ENCODE measurements at regions not wholly inside any gene's neighbourhood (a gene's known extent, or its start where the extent isn't known, plus 50 kb on each side); places are given as distances from the start of the nearest gene placed in this dataset.
A peak's percentile ranks its signal among the peaks of the same experiment; 100 is the strongest.

GRCh38 chr1:83515578-83516154 is 483.3 kb downstream of the TTLL7 start:
- Histone ChIP-seq H3K4me1 (ENCODE audit: control insufficient read depth in 2 of 2, insufficient read depth in 2 of 2, low read length in 1 of 2) (no peaks in the 10 kb centered on the region), H3K27me3 (ENCODE audit: control insufficient read depth in 1 of 2, insufficient read depth in 2 of 2, low read length in 2 of 2) (no peaks in the 10 kb centered on the region), H3K27ac (ENCODE audit: low read depth in 2 of 2, low read length in 1 of 2) (no peak overlapping the region), H3K9me3 (ENCODE audit: control insufficient read depth in 2 of 2, insufficient read depth in 1 of 2, low read depth in 1 of 2, low read length in 1 of 2) (no peaks in the 10 kb centered on the region), H3K36me3 (ENCODE audit: control insufficient read depth in 2 of 2, insufficient read depth in 2 of 2, low read length in 1 of 2) (no peaks in the 10 kb centered on the region), H3K4me3 (ENCODE audit: low read depth in 1 of 2, low read length in 2 of 2) (no peak overlapping the region)
- 81 to 85% methylated on average over 6 of the region's 6 CpGs for WGBS, 2 donors

- H3K36me3 ChIP-seq (ENCODE audit: control insufficient read depth in 2 of 2, insufficient read depth in 2 of 2, low read length in 1 of 2): no peaks in the 10 kb centered on the region
- H3K4me3 ChIP-seq (ENCODE audit: low read depth in 1 of 2, low read length in 2 of 2): no peak overlapping the region
- 78 to 86% methylated on average over 2 of the region's 2 CpGs for WGBS, 2 donors
- no peak overlapping the region for H3K27ac ChIP-seq (ENCODE audit: low read depth in 2 of 2, low read length in 1 of 2)
- no peaks in the 10 kb centered on the region for H3K4me1 ChIP-seq (ENCODE audit: control insufficient read depth in 2 of 2, insufficient read depth in 2 of 2, low read length in 1 of 2)
- no peaks in the 10 kb centered on the region for H3K27me3 ChIP-seq (ENCODE audit: control insufficient read depth in 1 of 2, insufficient read depth in 2 of 2, low read length in 2 of 2)
- no peaks in the 10 kb centered on the region for H3K9me3 ChIP-seq (ENCODE audit: control insufficient read depth in 2 of 2, insufficient read depth in 1 of 2, low read depth in 1 of 2, low read length in 1 of 2)
Observed at GRCh38 chr1:83512373-83513193, 486.3 kb downstream of the TTLL7 start.

GRCh38 chr1:83511146-83511726 is 487.7 kb downstream of the TTLL7 start:
- WGBS, 2 donors: 52 to 55% methylated on average over 2 of the region's 2 CpGs
- H3K9me3 ChIP-seq (ENCODE audit: control insufficient read depth in 2 of 2, insufficient read depth in 1 of 2, low read depth in 1 of 2, low read length in 1 of 2): no peaks in the 10 kb centered on the region
- no peak overlapping the region for H3K4me3 ChIP-seq (ENCODE audit: low read depth in 1 of 2, low read length in 2 of 2)
- no peaks in the 10 kb centered on the region for H3K36me3 ChIP-seq (ENCODE audit: control insufficient read depth in 2 of 2, insufficient read depth in 2 of 2, low read length in 1 of 2)
- H3K4me1 ChIP-seq (ENCODE audit: control insufficient read depth in 2 of 2, insufficient read depth in 2 of 2, low read length in 1 of 2): no peaks in the 10 kb centered on the region
- no peaks in the 10 kb centered on the region for H3K27me3 ChIP-seq (ENCODE audit: control insufficient read depth in 1 of 2, insufficient read depth in 2 of 2, low read length in 2 of 2)
- H3K27ac ChIP-seq (ENCODE audit: low read depth in 2 of 2, low read length in 1 of 2): no peak overlapping the region

GRCh38 chr1:83509301-83509781 is 489.6 kb downstream of the TTLL7 start:
- H3K4me1 ChIP-seq (ENCODE audit: control insufficient read depth in 2 of 2, insufficient read depth in 2 of 2, low read length in 1 of 2): no peaks in the 10 kb centered on the region
- 43 to 47% methylated on average over 2 of the region's 2 CpGs for WGBS, 2 donors
- no peaks in the 10 kb centered on the region for H3K36me3 ChIP-seq (ENCODE audit: control insufficient read depth in 2 of 2, insufficient read depth in 2 of 2, low read length in 1 of 2)
- H3K4me3 ChIP-seq (ENCODE audit: low read depth in 1 of 2, low read length in 2 of 2): no peak overlapping the region
- H3K27ac ChIP-seq (ENCODE audit: low read depth in 2 of 2, low read length in 1 of 2): no peak overlapping the region
- no peaks in the 10 kb centered on the region for H3K9me3 ChIP-seq (ENCODE audit: control insufficient read depth in 2 of 2, insufficient read depth in 1 of 2, low read depth in 1 of 2, low read length in 1 of 2)
- H3K27me3 ChIP-seq (ENCODE audit: control insufficient read depth in 1 of 2, insufficient read depth in 2 of 2, low read length in 2 of 2): no peaks in the 10 kb centered on the region

- no peaks in the 10 kb centered on the region for H3K36me3 ChIP-seq (ENCODE audit: control insufficient read depth in 2 of 2, insufficient read depth in 2 of 2, low read length in 1 of 2)
- 36 to 45% methylated on average over 3 of the region's 3 CpGs for WGBS, 2 donors
- H3K27ac ChIP-seq (ENCODE audit: low read depth in 2 of 2, low read length in 1 of 2): peak overlapping the region in 1 of 2 donors; percentile 3
- no peaks in the 10 kb centered on the region for H3K4me1 ChIP-seq (ENCODE audit: control insufficient read depth in 2 of 2, insufficient read depth in 2 of 2, low read length in 1 of 2)
- no peaks in the 10 kb centered on the region for H3K27me3 ChIP-seq (ENCODE audit: control insufficient read depth in 1 of 2, insufficient read depth in 2 of 2, low read length in 2 of 2)
- H3K4me3 ChIP-seq (ENCODE audit: low read depth in 1 of 2, low read length in 2 of 2): no peak overlapping the region
- H3K9me3 ChIP-seq (ENCODE audit: control insufficient read depth in 2 of 2, insufficient read depth in 1 of 2, low read depth in 1 of 2, low read length in 1 of 2): no peaks in the 10 kb centered on the region
Observed at GRCh38 chr1:83508485-83509151, 490.3 kb downstream of the TTLL7 start.

- no peaks in the 10 kb centered on the region for H3K4me1 ChIP-seq (ENCODE audit: control insufficient read depth in 2 of 2, insufficient read depth in 2 of 2, low read length in 1 of 2)
- no peak overlapping the region for H3K4me3 ChIP-seq (ENCODE audit: low read depth in 1 of 2, low read length in 2 of 2)
- no peaks in the 10 kb centered on the region for H3K27me3 ChIP-seq (ENCODE audit: control insufficient read depth in 1 of 2, insufficient read depth in 2 of 2, low read length in 2 of 2)
- H3K36me3 ChIP-seq (ENCODE audit: control insufficient read depth in 2 of 2, insufficient read depth in 2 of 2, low read length in 1 of 2): no peaks in the 10 kb centered on the region
- H3K9me3 ChIP-seq (ENCODE audit: control insufficient read depth in 2 of 2, insufficient read depth in 1 of 2, low read depth in 1 of 2, low read length in 1 of 2): no peaks in the 10 kb centered on the region
- no peak overlapping the region for H3K27ac ChIP-seq (ENCODE audit: low read depth in 2 of 2, low read length in 1 of 2)
- 63 to 77% methylated on average over 1 of the region's 1 CpG for WGBS, 2 donors
Observed at GRCh38 chr1:83505148-83505547, 493.8 kb downstream of the TTLL7 start.

GRCh38 chr1:83503153-83503552 is 495.8 kb downstream of the TTLL7 start:
- no peak overlapping the region for H3K4me3 ChIP-seq (ENCODE audit: low read depth in 1 of 2, low read length in 2 of 2)
- H3K9me3 ChIP-seq (ENCODE audit: control insufficient read depth in 2 of 2, insufficient read depth in 1 of 2, low read depth in 1 of 2, low read length in 1 of 2): no peaks in the 10 kb centered on the region
- H3K4me1 ChIP-seq (ENCODE audit: control insufficient read depth in 2 of 2, insufficient read depth in 2 of 2, low read length in 1 of 2): no peaks in the 10 kb centered on the region
- no peak overlapping the region for H3K27ac ChIP-seq (ENCODE audit: low read depth in 2 of 2, low read length in 1 of 2)
- no peaks in the 10 kb centered on the region for H3K36me3 ChIP-seq (ENCODE audit: control insufficient read depth in 2 of 2, insufficient read depth in 2 of 2, low read length in 1 of 2)
- no peaks in the 10 kb centered on the region for H3K27me3 ChIP-seq (ENCODE audit: control insufficient read depth in 1 of 2, insufficient read depth in 2 of 2, low read length in 2 of 2)
- WGBS, 2 donors: 74 to 83% methylated on average over 3 of the region's 3 CpGs

- Histone ChIP-seq H3K36me3 (ENCODE audit: control insufficient read depth in 2 of 2, insufficient read depth in 2 of 2, low read length in 1 of 2) (no peaks in the 10 kb centered on the region), H3K9me3 (ENCODE audit: control insufficient read depth in 2 of 2, insufficient read depth in 1 of 2, low read depth in 1 of 2, low read length in 1 of 2) (no peaks in the 10 kb centered on the region), H3K27ac (ENCODE audit: low read depth in 2 of 2, low read length in 1 of 2) (no peak overlapping the region), H3K27me3 (ENCODE audit: control insufficient read depth in 1 of 2, insufficient read depth in 2 of 2, low read length in 2 of 2) (no peaks in the 10 kb centered on the region), H3K4me1 (ENCODE audit: control insufficient read depth in 2 of 2, insufficient read depth in 2 of 2, low read length in 1 of 2) (no peaks in the 10 kb centered on the region), H3K4me3 (ENCODE audit: low read depth in 1 of 2, low read length in 2 of 2) (no peak overlapping the region)
- 61 to 68% methylated on average over 1 of the region's 1 CpG for WGBS, 2 donors
Observed at GRCh38 chr1:83500987-83501591, 497.8 kb downstream of the TTLL7 start.

- Histone ChIP-seq H3K36me3 (ENCODE audit: control insufficient read depth in 2 of 2, insufficient read depth in 2 of 2, low read length in 1 of 2) (no peaks in the 10 kb centered on the region), H3K27ac (ENCODE audit: low read depth in 2 of 2, low read length in 1 of 2) (no peak overlapping the region), H3K4me1 (ENCODE audit: control insufficient read depth in 2 of 2, insufficient read depth in 2 of 2, low read length in 1 of 2) (no peaks in the 10 kb centered on the region), H3K27me3 (ENCODE audit: control insufficient read depth in 1 of 2, insufficient read depth in 2 of 2, low read length in 2 of 2) (no peaks in the 10 kb centered on the region), H3K4me3 (ENCODE audit: low read depth in 1 of 2, low read length in 2 of 2) (no peak overlapping the region), H3K9me3 (ENCODE audit: control insufficient read depth in 2 of 2, insufficient read depth in 1 of 2, low read depth in 1 of 2, low read length in 1 of 2) (no peaks in the 10 kb centered on the region)
- WGBS, 2 donors: 78 to 85% methylated on average over 1 of the region's 1 CpG
Observed at GRCh38 chr1:83500531-83500930, 498.4 kb downstream of the TTLL7 start.

Data from esophagus (tissue), 2 donors.